ENCODE measurements at regions not wholly inside any gene's neighbourhood (a gene's known extent, or its start where the extent isn't known, plus 50 kb on each side); places are given as distances from the start of the nearest gene placed in this dataset.
"Not testable (repeated sequence)": the region's sequence is repeated elsewhere in the genome, so short reads cannot be mapped to it uniquely, and the experiment has no call there.

- no peak overlapping the region for H2AFZ ChIP-seq (ENCODE audit: low read depth, low read length)
- H3K9ac ChIP-seq (replicated peaks; ENCODE audit: extremely low read depth, insufficient read depth, low read length) = no peak overlapping the region
- dilution Hi-C loops (cut with MboI; ENCODE audit: extremely low pct_ligation_motif_present, low sequenced_read_pairs) (no loop called here), intact Hi-C loops (cut with micrococcal nuclease) (no loop called here)
- no peaks in the 10 kb centered on the region for H3K4me1 ChIP-seq (ENCODE audit: control insufficient read depth, extremely low read depth, insufficient read depth, low read length)
- DNase-seq (ENCODE audit: low read depth, low spot score) (no peak), FAIRE-seq (no peak)
- TF ChIP-seq JUN (IDR thresholded peaks at IDR 0.05; ENCODE audit: borderline replicate concordance, insufficient read depth, insufficient read length, low read depth) = no peak
- TF ChIP-seq, protein P1, sequence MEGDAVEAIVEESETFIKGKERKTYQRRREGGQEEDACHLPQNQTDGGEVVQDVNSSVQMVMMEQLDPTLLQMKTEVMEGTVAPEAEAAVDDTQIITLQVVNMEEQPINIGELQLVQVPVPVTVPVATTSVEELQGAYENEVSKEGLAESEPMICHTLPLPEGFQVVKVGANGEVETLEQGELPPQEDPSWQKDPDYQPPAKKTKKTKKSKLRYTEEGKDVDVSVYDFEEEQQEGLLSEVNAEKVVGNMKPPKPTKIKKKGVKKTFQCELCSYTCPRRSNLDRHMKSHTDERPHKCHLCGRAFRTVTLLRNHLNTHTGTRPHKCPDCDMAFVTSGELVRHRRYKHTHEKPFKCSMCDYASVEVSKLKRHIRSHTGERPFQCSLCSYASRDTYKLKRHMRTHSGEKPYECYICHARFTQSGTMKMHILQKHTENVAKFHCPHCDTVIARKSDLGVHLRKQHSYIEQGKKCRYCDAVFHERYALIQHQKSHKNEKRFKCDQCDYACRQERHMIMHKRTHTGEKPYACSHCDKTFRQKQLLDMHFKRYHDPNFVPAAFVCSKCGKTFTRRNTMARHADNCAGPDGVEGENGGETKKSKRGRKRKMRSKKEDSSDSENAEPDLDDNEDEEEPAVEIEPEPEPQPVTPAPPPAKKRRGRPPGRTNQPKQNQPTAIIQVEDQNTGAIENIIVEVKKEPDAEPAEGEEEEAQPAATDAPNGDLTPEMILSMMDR (IDR thresholded peaks at IDR 0.05; ENCODE audit: extremely low read depth in 1 of 2, insufficient read depth in 1 of 2, low read depth in 1 of 2, low read length in 2 of 2) = no peak
- TF ChIP-seq GATA2 (IDR thresholded peaks at IDR 0.05; ENCODE audit: insufficient read depth, insufficient read length, low read depth, low read length) = no peak
- TF ChIP-seq MYC (IDR thresholded peaks at IDR 0.05; ENCODE audit: low read depth, low read length) = no peak
- no peak for TF ChIP-seq EZH2 (IDR thresholded peaks at IDR 0.05; ENCODE audit: borderline replicate concordance, low read depth, low read length, severe bottlenecking)
- no peak for TF ChIP-seq POLR2A (IDR thresholded peaks at IDR 0.05; ENCODE audit: low read depth, low read length)
- TF ChIP-seq FOS (IDR thresholded peaks at IDR 0.05; ENCODE audit: borderline replicate concordance, insufficient read depth, low read length) = no peak
- TF ChIP-seq, protein P2, sequence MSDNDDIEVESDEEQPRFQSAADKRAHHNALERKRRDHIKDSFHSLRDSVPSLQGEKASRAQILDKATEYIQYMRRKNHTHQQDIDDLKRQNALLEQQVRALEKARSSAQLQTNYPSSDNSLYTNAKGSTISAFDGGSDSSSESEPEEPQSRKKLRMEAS (IDR thresholded peaks at IDR 0.05; ENCODE audit: insufficient read depth, insufficient read length) = no peak
- TF ChIP-seq POLR2AphosphoS5 (IDR thresholded peaks at IDR 0.05; ENCODE audit: insufficient read depth, low read depth, low read length) = no peak
- H3K36me3 ChIP-seq (ENCODE audit: control insufficient read depth in 2 of 2, extremely low read depth in 1 of 2, insufficient read depth in 2 of 2, low read length in 2 of 2) = no peaks in the 10 kb centered on the region
- BruUV-seq (replicated peaks) = no TSS peak
- no peaks in the 10 kb centered on the region for H3K9me1 ChIP-seq (replicated peaks; ENCODE audit: control insufficient read depth, extremely low read depth, insufficient read depth, low read length)
- no peak overlapping the region for H3K4me3 ChIP-seq (replicated peaks in 1 of 3; ENCODE audit: insufficient read depth in 1 of 3, low read depth in 1 of 3, low read length in 3 of 3)
- no peaks in the 10 kb centered on the region for H3K9me3 ChIP-seq (replicated peaks; ENCODE audit: control insufficient read depth, insufficient read depth, low read length)
- POLR2A ChIA-PET = no interaction called here
- no peaks in the 10 kb centered on the region for H4K20me1 ChIP-seq (replicated peaks; ENCODE audit: control insufficient read depth, extremely low read depth, insufficient read depth, low read length)
- H3K27me3 ChIP-seq (ENCODE audit: control insufficient read depth in 2 of 2, insufficient read depth in 2 of 2, low read length in 2 of 2) = no peaks in the 10 kb centered on the region
- no peak overlapping the region for H3K4me2 ChIP-seq (ENCODE audit: insufficient read depth, low read length)
- no peak overlapping the region for H3K27ac ChIP-seq (ENCODE audit: insufficient read depth, low read depth, low read length)
- CTCF ChIA-PET = no interaction called here
- H3K79me2 ChIP-seq (ENCODE audit: control insufficient read depth, insufficient read depth, low read length) = no peaks in the 10 kb centered on the region
Measured at GRCh38 chr1:195723796-195724194, 884.4 kb downstream of the KCNT2 start.

DNA sequence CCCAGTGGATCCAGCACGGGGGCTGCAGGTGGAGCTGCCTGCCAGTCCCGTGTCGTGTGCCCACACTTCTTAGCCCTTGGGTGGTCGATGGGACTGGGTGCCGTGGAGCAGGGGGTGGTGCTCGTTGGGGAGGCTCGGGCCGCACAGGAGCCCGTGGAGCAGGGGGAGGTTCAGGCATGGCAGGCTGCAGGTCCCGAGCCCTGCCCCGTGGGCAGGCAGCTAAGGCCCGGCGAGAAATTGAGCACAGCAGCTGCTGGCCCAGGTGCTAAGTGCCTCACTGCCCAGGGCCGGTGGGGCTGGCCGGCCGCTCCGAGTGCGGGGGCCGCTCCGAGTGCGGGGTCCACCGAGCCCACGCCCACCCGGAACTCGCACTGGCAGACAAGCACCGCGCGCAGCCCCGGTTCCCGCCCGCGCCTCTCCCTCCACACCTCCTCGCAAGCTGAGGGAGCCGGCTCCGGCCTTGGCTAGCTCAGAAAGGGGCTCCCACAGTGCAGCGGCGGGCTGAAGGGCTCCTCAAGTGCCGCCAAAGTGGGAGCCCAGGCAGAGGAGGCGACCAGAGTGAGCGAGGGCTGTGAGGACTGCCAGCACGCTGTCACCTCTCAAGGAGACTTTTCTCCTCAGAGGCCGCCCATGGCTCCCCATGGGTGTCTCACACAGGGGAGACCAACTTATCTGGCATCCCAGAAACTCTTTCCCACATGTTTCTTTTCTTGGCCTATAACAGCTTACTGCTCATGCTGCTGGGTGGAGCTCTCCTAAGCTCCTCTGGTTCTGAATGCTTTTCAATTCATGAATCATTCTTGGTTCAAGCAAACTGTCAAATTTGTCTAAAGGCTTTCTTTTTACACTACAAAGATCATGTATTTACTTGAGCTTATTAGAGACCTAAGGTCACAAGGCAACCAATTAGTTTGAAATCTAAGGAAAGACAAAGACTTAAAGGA is 885.1 kb downstream of the KCNT2 start:
- CTCF ChIA-PET; DNase-seq (ENCODE audit: low read depth, low spot score); FAIRE-seq; H3K4me1 ChIP-seq (ENCODE audit: control insufficient read depth, extremely low read depth, insufficient read depth, low read length); H3K4me2 ChIP-seq (ENCODE audit: insufficient read depth, low read length); BruUV-seq (replicated peaks); H2AFZ ChIP-seq (ENCODE audit: low read depth, low read length); H3K79me2 ChIP-seq (ENCODE audit: control insufficient read depth, insufficient read depth, low read length); H3K36me3 ChIP-seq (ENCODE audit: control insufficient read depth in 2 of 2, extremely low read depth in 1 of 2, insufficient read depth in 2 of 2, low read length in 2 of 2); intact Hi-C loops (cut with micrococcal nuclease); H3K27ac ChIP-seq (ENCODE audit: insufficient read depth, low read depth, low read length); H4K20me1 ChIP-seq (replicated peaks; ENCODE audit: control insufficient read depth, extremely low read depth, insufficient read depth, low read length); POLR2A ChIA-PET; H3K9me3 ChIP-seq (replicated peaks; ENCODE audit: control insufficient read depth, insufficient read depth, low read length); dilution Hi-C loops (cut with MboI; ENCODE audit: extremely low pct_ligation_motif_present, low sequenced_read_pairs); H3K27me3 ChIP-seq (ENCODE audit: control insufficient read depth in 2 of 2, insufficient read depth in 2 of 2, low read length in 2 of 2); H3K4me3 ChIP-seq (replicated peaks in 1 of 3; ENCODE audit: insufficient read depth in 1 of 3, low read depth in 1 of 3, low read length in 3 of 3); H3K9ac ChIP-seq (replicated peaks; ENCODE audit: extremely low read depth, insufficient read depth, low read length); H3K9me1 ChIP-seq (replicated peaks; ENCODE audit: control insufficient read depth, extremely low read depth, insufficient read depth, low read length): not testable (repeated sequence)
